Parathyroid adenoma (tissue), 2 donors: ENCODE measurements at regions not wholly inside any gene's neighbourhood (a gene's known extent, or its start where the extent isn't known, plus 50 kb on each side); places are given as distances from the start of the nearest gene placed in this dataset.
"Not testable (repeated sequence)": the region's sequence is repeated elsewhere in the genome, so short reads cannot be mapped to it uniquely, and the experiment has no call there.

Experiments
- H2AFZ ChIP-seq: fragments of 300-600 bp; sonication (generic); one replicate; pipeline ENCODE4 v1.7.0; 2017; ENCODE audit warnings: antibody characterized with exemption, mild to moderate bottlenecking
- H3K27ac ChIP-seq: fragments of 300-600 bp; sonication (generic); one replicate; pipeline ENCODE4 v1.7.0; 2017
- H3K27me3 ChIP-seq: fragments of 300-600 bp; sonication (generic); one replicate; pipeline ENCODE4 v1.7.0; 2017; ENCODE audit warnings: low read length; ENCODE audit not compliant: control insufficient read depth, insufficient read depth
- H3K36me3 ChIP-seq: fragments of 300-600 bp; sonication (generic); one replicate; pipeline ENCODE4 v1.7.0; 2017; ENCODE audit warnings: low read length; ENCODE audit not compliant: control insufficient read depth, insufficient read depth
- H3K4me1 ChIP-seq: fragments of 300-600 bp; sonication (generic); one replicate; pipeline ENCODE4 v1.7.0; 2017; ENCODE audit warnings: control low read depth
- H3K4me2 ChIP-seq: fragments of 300-600 bp; sonication (generic); one replicate; pipeline ENCODE4 v1.7.0; 2017; ENCODE audit warnings: low read length
- H3K4me3 ChIP-seq: fragments of 300-600 bp; sonication (generic); one replicate; pipeline ENCODE4 v1.7.0; 2017; ENCODE audit warnings: low read depth, low read length
- H3K79me2 ChIP-seq: fragments of 300-600 bp; sonication (generic); one replicate; pipeline ENCODE4 v1.7.0; 2017; ENCODE audit warnings: control low read depth
- H3K9ac ChIP-seq: fragments of 300-600 bp; sonication (generic); one replicate; pipeline ENCODE4 v1.7.0; 2017; ENCODE audit warnings: mild to moderate bottlenecking
- H3K9me3 ChIP-seq: fragments of 300-600 bp; sonication (generic); one replicate; pipeline ENCODE4 v1.7.0; 2017; ENCODE audit warnings: low read length; ENCODE audit not compliant: control insufficient read depth
- TF ChIP-seq, protein P1 (sequence below): fragments of 300-600 bp; sonication (generic); IDR thresholded peaks from one replicate; pipeline ENCODE4 v1.7.0; 2017; ENCODE audit warnings: antibody characterized with exemption, mild to moderate bottlenecking
- donor health status: primary hyperparathyroidism.

DNA sequence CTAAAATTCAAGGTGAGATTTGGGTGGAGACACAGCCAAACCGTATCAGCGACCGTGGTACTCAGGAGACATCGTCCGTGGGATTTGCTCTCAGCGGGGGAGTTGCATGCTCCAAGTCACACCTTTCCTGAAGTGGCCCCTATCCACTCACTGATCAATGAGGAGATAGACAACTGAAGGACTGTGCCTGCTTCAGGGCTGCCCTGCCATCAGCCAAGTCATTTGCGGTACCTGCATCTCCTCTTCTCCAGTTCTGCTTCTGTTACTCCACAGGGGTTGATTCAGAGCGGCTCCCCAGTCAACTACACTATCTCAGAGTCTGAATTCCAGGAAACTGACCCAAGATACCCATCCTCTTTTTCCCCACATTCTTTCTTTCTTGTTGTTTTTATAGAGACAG is 184.1 kb downstream of the MREG start:
- Histone ChIP-seq H3K79me2 (no peaks in the 10 kb centered on the region), H3K9me3 (no peaks in the 10 kb centered on the region), H3K4me1 (peaks cover 6% of the 10 kb centered on the region), H3K27me3 (no peaks in the 10 kb centered on the region), H2AFZ (no peak overlapping the region), H3K4me3 (no peak overlapping the region), H3K9ac (no peak overlapping the region), H3K36me3 (no peaks in the 10 kb centered on the region), H3K4me2 (no peak overlapping the region), H3K27ac (no peak overlapping the region)
- TF ChIP-seq, protein P1, sequence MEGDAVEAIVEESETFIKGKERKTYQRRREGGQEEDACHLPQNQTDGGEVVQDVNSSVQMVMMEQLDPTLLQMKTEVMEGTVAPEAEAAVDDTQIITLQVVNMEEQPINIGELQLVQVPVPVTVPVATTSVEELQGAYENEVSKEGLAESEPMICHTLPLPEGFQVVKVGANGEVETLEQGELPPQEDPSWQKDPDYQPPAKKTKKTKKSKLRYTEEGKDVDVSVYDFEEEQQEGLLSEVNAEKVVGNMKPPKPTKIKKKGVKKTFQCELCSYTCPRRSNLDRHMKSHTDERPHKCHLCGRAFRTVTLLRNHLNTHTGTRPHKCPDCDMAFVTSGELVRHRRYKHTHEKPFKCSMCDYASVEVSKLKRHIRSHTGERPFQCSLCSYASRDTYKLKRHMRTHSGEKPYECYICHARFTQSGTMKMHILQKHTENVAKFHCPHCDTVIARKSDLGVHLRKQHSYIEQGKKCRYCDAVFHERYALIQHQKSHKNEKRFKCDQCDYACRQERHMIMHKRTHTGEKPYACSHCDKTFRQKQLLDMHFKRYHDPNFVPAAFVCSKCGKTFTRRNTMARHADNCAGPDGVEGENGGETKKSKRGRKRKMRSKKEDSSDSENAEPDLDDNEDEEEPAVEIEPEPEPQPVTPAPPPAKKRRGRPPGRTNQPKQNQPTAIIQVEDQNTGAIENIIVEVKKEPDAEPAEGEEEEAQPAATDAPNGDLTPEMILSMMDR = no peak

DNA sequence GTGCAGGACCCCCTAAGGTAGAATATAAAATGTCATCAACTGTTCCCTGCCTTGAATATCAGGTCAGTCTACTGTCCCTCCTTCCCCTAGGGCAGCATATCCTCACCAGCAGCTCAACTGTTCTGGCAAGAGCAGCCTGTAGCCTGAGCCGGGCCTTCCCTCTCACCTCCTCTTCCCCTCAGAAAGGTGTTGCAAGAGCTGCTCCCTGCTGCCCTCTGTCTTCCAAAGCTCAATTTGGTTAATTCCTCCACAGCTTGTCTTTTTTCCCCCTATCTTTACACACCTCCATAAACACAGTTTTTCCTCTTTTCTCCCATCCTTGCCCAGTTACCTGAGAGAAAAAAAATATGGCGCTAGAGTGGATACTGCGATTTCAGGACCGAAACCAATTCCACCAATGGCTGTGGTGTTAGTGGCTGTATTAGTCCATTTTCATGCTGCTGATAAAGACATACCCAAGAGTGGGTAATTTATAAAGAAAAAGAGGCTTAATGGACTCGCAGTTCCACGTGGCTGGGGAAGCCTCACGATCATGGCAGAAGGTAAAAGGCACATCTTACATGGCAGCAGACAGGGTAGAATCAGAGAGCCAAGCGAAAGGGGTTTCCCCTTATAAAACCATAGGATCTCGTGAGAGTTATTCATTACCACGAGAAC is 184.7 kb downstream of the MREG start:
- TF ChIP-seq, protein P1 = peak; percentile 69
- Histone ChIP-seq H3K4me2 (no peak overlapping the region), H3K9me3 (no peaks in the 10 kb centered on the region), H2AFZ (no peak overlapping the region), H3K27me3 (no peaks in the 10 kb centered on the region), H3K9ac (no peak overlapping the region), H3K79me2 (no peaks in the 10 kb centered on the region), H3K36me3 (no peaks in the 10 kb centered on the region), H3K4me3 (no peak overlapping the region), H3K27ac (no peak overlapping the region), H3K4me1 (peaks cover 6% of the 10 kb centered on the region)

DNA sequence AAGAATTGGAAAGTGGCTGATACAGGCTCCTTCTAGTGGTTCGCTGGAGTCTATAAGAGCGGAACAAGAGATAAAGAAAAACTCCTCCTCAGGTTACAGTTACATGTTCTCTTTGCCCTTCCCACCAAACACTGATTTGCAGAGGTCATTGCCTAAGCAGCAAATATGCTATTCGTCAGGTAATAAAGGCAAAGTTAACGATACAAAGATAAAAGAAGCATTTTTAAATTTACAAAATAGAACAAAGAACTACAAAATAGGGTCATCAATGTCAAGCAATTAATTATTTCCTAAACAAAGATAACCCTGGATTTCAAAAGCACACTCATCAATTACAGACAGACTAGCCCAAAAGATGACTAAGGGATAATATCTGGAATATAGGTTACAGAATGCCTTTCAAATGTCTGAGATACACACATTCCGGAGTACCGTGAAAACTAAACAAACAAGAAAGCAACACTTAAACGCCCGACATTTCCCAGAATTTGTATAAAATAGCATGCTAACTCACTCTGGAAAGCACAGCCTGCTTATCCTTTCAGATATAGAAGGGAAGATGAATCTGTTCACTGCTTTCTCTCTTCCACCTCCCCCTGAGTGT is 186.4 kb downstream of the MREG start:
- H2AFZ ChIP-seq = no peak overlapping the region
- peak overlapping the region; percentile 61 for H3K4me2 ChIP-seq
- no peaks in the 10 kb centered on the region for H3K36me3 ChIP-seq
- no peaks in the 10 kb centered on the region for H3K79me2 ChIP-seq
- peak overlapping the region; percentile 21 for H3K27ac ChIP-seq
- no peaks in the 10 kb centered on the region for H3K27me3 ChIP-seq
- no peak overlapping the region for H3K9ac ChIP-seq
- H3K4me1 ChIP-seq = peaks cover 6% of the 10 kb centered on the region
- H3K4me3 ChIP-seq = peak overlapping the region; percentile 36
- H3K9me3 ChIP-seq = no peaks in the 10 kb centered on the region
- TF ChIP-seq, protein P1 = peak; percentile 7

DNA sequence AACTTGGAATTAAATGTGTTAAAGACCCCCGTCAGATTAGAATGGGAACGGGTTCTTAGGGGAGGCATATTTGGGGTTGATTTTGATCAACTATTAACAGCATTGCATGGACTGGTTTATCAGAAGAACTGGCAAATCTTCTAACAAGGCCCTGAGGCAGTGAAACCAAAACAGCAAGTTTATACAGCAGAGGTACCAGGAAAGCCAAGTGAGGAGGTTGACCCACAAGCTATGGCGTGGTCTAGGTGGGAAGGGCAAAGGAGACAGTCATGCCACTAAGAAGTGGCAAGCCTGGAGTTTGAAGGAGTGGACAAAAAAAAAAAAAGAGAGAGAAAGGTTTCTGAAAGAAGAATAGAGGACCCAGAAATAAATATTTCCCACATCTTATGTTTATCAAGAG is 187.0 kb downstream of the MREG start:
- Histone ChIP-seq H3K36me3 (no peaks in the 10 kb centered on the region), H3K27ac (no peak overlapping the region), H3K27me3 (no peaks in the 10 kb centered on the region), H2AFZ (peak overlapping the region; percentile 14), H3K4me3 (peak overlapping the region; percentile 36), H3K4me2 (peak overlapping the region; percentile 34), H3K4me1 (peaks cover 6% of the 10 kb centered on the region), H3K79me2 (no peaks in the 10 kb centered on the region), H3K9me3 (no peaks in the 10 kb centered on the region), H3K9ac (no peak overlapping the region)
- TF ChIP-seq, protein P1 = no peak

DNA sequence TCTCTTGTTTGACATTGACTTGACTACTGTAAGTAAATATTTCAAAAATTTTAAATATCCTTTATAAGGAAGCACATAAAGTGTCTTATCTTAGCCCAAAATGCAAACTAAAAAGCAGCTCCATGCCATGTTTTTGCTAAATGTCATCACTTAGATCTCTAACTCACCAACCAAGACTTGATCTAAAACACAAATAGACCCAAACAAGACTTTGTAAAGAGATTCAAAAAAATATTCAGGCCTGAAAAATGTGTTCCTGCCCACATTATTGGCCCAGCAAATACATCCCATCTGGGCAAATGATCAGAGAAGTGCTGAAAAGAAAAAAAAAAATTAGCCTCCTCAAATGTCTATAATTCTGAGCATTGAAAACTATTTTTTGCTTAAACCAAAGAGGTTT is 187.6 kb downstream of the MREG start:
- no peak overlapping the region for H3K4me2 ChIP-seq
- H2AFZ ChIP-seq = no peak overlapping the region
- TF ChIP-seq, protein P1 = no peak
- H3K4me1 ChIP-seq = peaks cover 6% of the 10 kb centered on the region
- H3K27ac ChIP-seq = no peak overlapping the region
- H3K4me3 ChIP-seq = no peak overlapping the region
- H3K79me2 ChIP-seq = no peaks in the 10 kb centered on the region
- no peak overlapping the region for H3K9ac ChIP-seq
- no peaks in the 10 kb centered on the region for H3K36me3 ChIP-seq
- no peaks in the 10 kb centered on the region for H3K9me3 ChIP-seq
- H3K27me3 ChIP-seq = no peaks in the 10 kb centered on the region

DNA sequence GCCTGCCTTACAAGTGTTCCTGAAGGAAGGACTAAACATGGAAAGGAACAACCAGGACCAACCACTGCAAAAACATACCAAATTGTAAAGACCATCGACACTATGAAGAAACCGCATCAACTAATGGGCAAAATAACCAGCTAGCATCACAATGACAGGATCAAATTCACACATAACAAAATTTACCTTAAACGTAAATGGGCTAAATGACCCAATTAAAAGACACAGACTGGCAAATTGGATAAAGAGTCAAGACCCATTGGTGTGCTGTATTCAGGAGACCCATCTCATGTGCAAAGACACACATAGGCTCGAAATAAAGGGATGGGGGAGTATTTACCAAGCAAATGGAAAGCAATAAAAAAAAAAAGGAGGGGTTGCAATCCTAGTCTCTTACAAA is 192.1 kb downstream of the MREG start:
- not testable (repeated sequence) for H3K4me1 ChIP-seq, H2AFZ ChIP-seq, H3K4me2 ChIP-seq, H3K27me3 ChIP-seq, H3K27ac ChIP-seq, H3K36me3 ChIP-seq, H3K79me2 ChIP-seq, H3K9me3 ChIP-seq, H3K9ac ChIP-seq, H3K4me3 ChIP-seq

DNA sequence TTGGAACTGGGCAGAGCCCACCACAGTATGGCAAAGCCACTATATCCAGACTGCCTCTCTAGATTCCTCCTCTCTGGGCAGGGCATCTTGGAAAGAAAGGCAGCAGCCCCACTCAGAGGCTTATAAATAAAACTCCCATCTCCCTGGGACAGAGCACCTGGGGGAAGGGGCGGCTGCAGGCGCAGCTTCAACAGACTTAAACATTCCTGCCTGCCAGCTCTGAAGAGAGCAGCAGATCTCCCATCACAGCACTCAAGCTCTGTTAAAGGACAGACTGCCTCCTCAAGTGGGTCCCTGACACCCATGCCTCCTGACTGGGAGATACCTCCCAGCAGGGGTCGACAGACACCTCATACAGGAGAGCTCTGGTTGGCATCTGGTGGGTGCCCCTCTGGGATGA is 193.6 kb downstream of the MREG start:
- not testable (repeated sequence) for H3K4me3 ChIP-seq, H3K27me3 ChIP-seq, H3K79me2 ChIP-seq, H3K4me2 ChIP-seq, H3K36me3 ChIP-seq, H3K9me3 ChIP-seq, H3K9ac ChIP-seq, H2AFZ ChIP-seq, H3K27ac ChIP-seq, H3K4me1 ChIP-seq
